GM12878 (cell line): ENCODE measurements at regions not wholly inside any gene's neighbourhood (a gene's known extent, or its start where the extent isn't known, plus 50 kb on each side); places are given as distances from the start of the nearest gene placed in this dataset.

Experiments used
- ATAC-seq: fragments of 200-7000 bp; cut with Tn5 transposase; 3 replicates; pipeline ENCODE4 v1.9.1; 2020; ENCODE audit warnings: mild to moderate bottlenecking, moderate library complexity
- BruUV-seq: library from RNA; stranded (reverse); fragments of 400-500 nt; replicated peaks from 2 replicates; lab custom pipeline; 2021; lab: Mats Ljungman, UMichigan
- CTCF ChIA-PET: fragments of 300-600 bp; sonication (Branson Sonifier 250); formaldehyde crosslinking; extraction: SDS; loops from one replicate; lab custom pipeline; 2021; ENCODE audit warnings: inconsistent platforms; lab: Yijun Ruan, JAX
- POLR2A ChIA-PET: fragments of 350-600 bp; formaldehyde crosslinking; extraction: SDS; loops from one replicate; lab custom pipeline; 2021; ENCODE audit warnings: inconsistent platforms; lab: Charles Lee
- RAD21 ChIA-PET: fragments of 300-600 bp; sonication (Branson Sonifier 250); formaldehyde crosslinking; loops from one replicate; lab custom pipeline; 2023; ENCODE audit warnings: antibody characterized with exemption; ENCODE audit not compliant: unreplicated experiment; lab: Charles Lee
- SMC1A ChIA-PET: fragments of 300-600 bp; sonication (Branson Sonifier 250); formaldehyde crosslinking; loops from one replicate; lab custom pipeline; 2023; ENCODE audit not compliant: unreplicated experiment, uncharacterized antibody; lab: Charles Lee
- DNase-seq: peaks from one replicate; pipeline ENCODE4 v3.0.0-alpha.2; 2011; ENCODE audit warnings: low read depth, low spot score
- FAIRE-seq: peaks from 3 replicates; lab custom pipeline; 2011; peaks lifted over from hg19 to GRCh38; lab: Jason Lieb, UNC
- H2AFZ ChIP-seq: 2 replicates; pipeline ENCODE4 v1.6.0; 2011; ENCODE audit warnings: low read depth, low read length, control low read depth; ENCODE audit not compliant: control insufficient read depth
- H3K27ac ChIP-seq: 2 replicates; pipeline ENCODE4 v1.5.1; 2011; ENCODE audit warnings: control low read depth; ENCODE audit not compliant: control insufficient read depth, insufficient read depth
- H3K27me3 ChIP-seq, 2 experiments: replicated peaks in 1 of 2; 2 replicates each; pipeline versions ENCODE4 v1.6.0 to v1.6.1; 2011; ENCODE audit warnings: low read length in 1 of 2; ENCODE audit not compliant: control insufficient read depth in 2 of 2, insufficient read depth in 2 of 2
- H3K36me3 ChIP-seq, 2 experiments: 2 replicates each; pipeline ENCODE4 v1.5.1; 2011; ENCODE audit warnings: low read length in 1 of 2; ENCODE audit not compliant: control insufficient read depth in 2 of 2, insufficient read depth in 2 of 2
- H3K4me1 ChIP-seq: 2 replicates; pipeline ENCODE4 v1.6.1; 2011; ENCODE audit warnings: mild to moderate bottlenecking, low read length, moderate library complexity, mixed read lengths; ENCODE audit not compliant: control insufficient read depth, insufficient read depth
- H3K4me2 ChIP-seq: 2 replicates; pipeline ENCODE4 v1.6.0; 2011; ENCODE audit warnings: control low read depth; ENCODE audit not compliant: control insufficient read depth, insufficient read depth
- H3K4me3 ChIP-seq: fragments of 200-600 bp; sonication (generic); 2 replicates; pipeline ENCODE4 v1.5.1; 2016
- H3K79me2 ChIP-seq: 2 replicates; pipeline ENCODE4 v1.6.0; 2011; ENCODE audit warnings: low read length; ENCODE audit not compliant: control insufficient read depth, insufficient read depth
- H3K9ac ChIP-seq: 2 replicates; pipeline ENCODE4 v1.8.0; 2011; ENCODE audit warnings: low read length, control low read depth, mixed read lengths; ENCODE audit not compliant: control insufficient read depth, insufficient read depth
- H3K9me3 ChIP-seq: replicated peaks from 3 replicates; pipeline ENCODE4 v1.5.1; 2011; ENCODE audit warnings: mild to moderate bottlenecking, low read length; ENCODE audit not compliant: control insufficient read depth, insufficient read depth
- H4K20me1 ChIP-seq: 2 replicates; pipeline ENCODE4 v1.6.0; 2011; ENCODE audit not compliant: control insufficient read depth, insufficient read depth
- ASH2L ChIP-seq: fragments of 300-600, 200-600 bp; sonication (generic); IDR thresholded peaks from 2 replicates; pipeline ENCODE4 v1.6.1; 2017; ENCODE audit warnings: low read depth, mild to moderate bottlenecking, borderline replicate concordance
- BMI1 ChIP-seq: fragments of 450-650 bp; IDR thresholded peaks from 2 replicates; pipeline ENCODE4 v1.6.1; 2016; ENCODE audit warnings: mild to moderate bottlenecking, moderate library complexity, borderline replicate concordance
- CEBPB ChIP-seq, 2 experiments: fragments of 150-350 bp in 1 of 2; IDR thresholded peaks; 2 replicates each; pipeline ENCODE4 v1.6.1; 2012 to 2014; ENCODE audit warnings: low read depth in 2 of 2, low read length in 2 of 2, borderline replicate concordance in 1 of 2, inconsistent platforms in 1 of 2
- CEBPZ ChIP-seq: fragments of 150-350 bp; IDR thresholded peaks from 2 replicates; pipeline ENCODE4 v1.6.1; 2016; ENCODE audit warnings: low read depth, low read length
- HDAC2 ChIP-seq: fragments of 200-600 bp; sonication (generic); IDR thresholded peaks from 2 replicates; pipeline ENCODE4 v1.6.1; 2017
- KDM1A ChIP-seq: fragments of 200-600 bp; sonication (generic); IDR thresholded peaks from 2 replicates; pipeline ENCODE4 v1.6.1; 2016; ENCODE audit warnings: borderline replicate concordance
- MTA2 ChIP-seq: fragments of 450-650 bp; IDR thresholded peaks from 2 replicates; pipeline ENCODE4 v1.6.1; 2016; ENCODE audit warnings: low read depth, mild to moderate bottlenecking, moderate library complexity
- MYB ChIP-seq: fragments of 150-350 bp; IDR thresholded peaks from 2 replicates; pipeline ENCODE4 v1.6.1; 2014; ENCODE audit warnings: mild to moderate bottlenecking, low read depth, low read length, borderline replicate concordance
- NBN ChIP-seq: fragments of 450-650 bp; IDR thresholded peaks from 2 replicates; pipeline ENCODE4 v1.6.1; 2016
- RB1 ChIP-seq: fragments of 450-650 bp; formaldehyde crosslinking; IDR thresholded peaks from 2 replicates; pipeline ENCODE4 v1.6.1; 2017; ENCODE audit warnings: mild to moderate bottlenecking, borderline replicate concordance
- SRF ChIP-seq, 2 experiments: IDR thresholded peaks; 2 replicates each; pipeline ENCODE4 v1.6.1; 2011; ENCODE audit warnings: low read depth in 2 of 2, low read length in 2 of 2, mild to moderate bottlenecking in 1 of 2, moderate library complexity in 1 of 2
- USF1 ChIP-seq: IDR thresholded peaks from 2 replicates; pipeline ENCODE4 v1.6.1; 2011; ENCODE audit warnings: borderline replicate concordance, low read depth, mild to moderate bottlenecking, moderate library complexity, mixed read lengths, low read length; ENCODE audit not compliant: insufficient read depth; ENCODE audit errors: extremely low read length
- YBX1 ChIP-seq: fragments of 450-650 bp; IDR thresholded peaks from 2 replicates; pipeline ENCODE4 v1.6.1; 2016; ENCODE audit warnings: antibody characterized with exemption
- ZNF274 ChIP-seq: IDR thresholded peaks from one replicate; pipeline ENCODE4 v1.8.0; 2011; ENCODE audit not compliant: insufficient read length, insufficient read depth
- WGBS: methylation state at CpG from one replicate; pipeline ENCODE4 v1.1.6; 2016; ENCODE audit warnings: low lambda C conversion rate; ENCODE audit not compliant: insufficient replicate concordance, insufficient coverage; ENCODE audit errors: missing lambda C conversion rate; 5-methylcytosine and 5-hydroxymethylcytosine counted together
- in situ Hi-C: fragments of 300-500 bp; cut with MboI; formaldehyde crosslinking; loops from 9 replicates; pipeline ENCODE4 v1.14.3; 2018; ENCODE audit warnings: mixed read lengths
- intact Hi-C: fragments of 100-400 bp; cut with micrococcal nuclease; formaldehyde crosslinking; loops from one replicate; pipeline ENCODE4 v1.14.2; 2022; ENCODE audit not compliant: unreplicated experiment

- SMC1A ChIA-PET: interaction anchor here (0.6 to 1.5 kb wide), 3 partner anchors 12 to 147 kb away, joined by 3 to 5 read pairs (median 3); no protein-coding TSS in a partner anchor
- H3K9ac ChIP-seq: no peak overlapping the region
- ATAC-seq (no peak), DNase-seq (no peak), FAIRE-seq (no peak)
- no peaks in the 10 kb centered on the region for H3K27me3 ChIP-seq
- POLR2A ChIA-PET: no interaction called here
- H3K4me3 ChIP-seq: no peak overlapping the region
- H3K4me2 ChIP-seq: no peak overlapping the region
- in situ Hi-C loops (no loop called here), intact Hi-C loops (no loop called here)
- H4K20me1 ChIP-seq: no peaks in the 10 kb centered on the region
- no peaks in the 10 kb centered on the region for H3K4me1 ChIP-seq
- no peaks in the 10 kb centered on the region for H3K79me2 ChIP-seq
- WGBS: 50% methylated on average over 2 of the region's 2 CpGs
- no peak overlapping the region for H2AFZ ChIP-seq
- CTCF ChIA-PET: no interaction called here
- H3K27ac ChIP-seq: no peak overlapping the region
- TF ChIP-seq MYB: no peak
- TF ChIP-seq SRF (IDR thresholded peaks at IDR 0.05; ENCODE audit: low read depth in 2 of 2, low read length in 2 of 2): no peak
- TF ChIP-seq CEBPZ: no peak
- TF ChIP-seq BMI1: no peak
- no peak for TF ChIP-seq YBX1
- TF ChIP-seq USF1: no peak
- TF ChIP-seq ASH2L: no peak
- no peak for TF ChIP-seq KDM1A
- no peak for TF ChIP-seq HDAC2
- no peak for TF ChIP-seq RB1
- no peak for TF ChIP-seq ZNF274
- no peak for TF ChIP-seq MTA2
- TF ChIP-seq CEBPB (IDR thresholded peaks at IDR 0.05; ENCODE audit: borderline replicate concordance in 1 of 2, low read depth in 2 of 2, low read length in 2 of 2): no peak
- TF ChIP-seq NBN: no peak
- RAD21 ChIA-PET: interaction anchor here (0.5 kb wide), 1 partner anchor 281 kb away, joined by 3 read pairs; no protein-coding TSS in a partner anchor
- H3K36me3 ChIP-seq: no peaks in the 10 kb centered on the region
- BruUV-seq: no TSS peak
- no peaks in the 10 kb centered on the region for H3K9me3 ChIP-seq
Observed at GRCh38 chr3:113141543-113141942, 69.8 kb upstream of the BOC start.
